ENCODE measurements at regions not wholly inside any gene's neighbourhood (a gene's known extent, or its start where the extent isn't known, plus 50 kb on each side); places are given as distances from the start of the nearest gene placed in this dataset.

- TF ChIP-seq, protein P1, sequence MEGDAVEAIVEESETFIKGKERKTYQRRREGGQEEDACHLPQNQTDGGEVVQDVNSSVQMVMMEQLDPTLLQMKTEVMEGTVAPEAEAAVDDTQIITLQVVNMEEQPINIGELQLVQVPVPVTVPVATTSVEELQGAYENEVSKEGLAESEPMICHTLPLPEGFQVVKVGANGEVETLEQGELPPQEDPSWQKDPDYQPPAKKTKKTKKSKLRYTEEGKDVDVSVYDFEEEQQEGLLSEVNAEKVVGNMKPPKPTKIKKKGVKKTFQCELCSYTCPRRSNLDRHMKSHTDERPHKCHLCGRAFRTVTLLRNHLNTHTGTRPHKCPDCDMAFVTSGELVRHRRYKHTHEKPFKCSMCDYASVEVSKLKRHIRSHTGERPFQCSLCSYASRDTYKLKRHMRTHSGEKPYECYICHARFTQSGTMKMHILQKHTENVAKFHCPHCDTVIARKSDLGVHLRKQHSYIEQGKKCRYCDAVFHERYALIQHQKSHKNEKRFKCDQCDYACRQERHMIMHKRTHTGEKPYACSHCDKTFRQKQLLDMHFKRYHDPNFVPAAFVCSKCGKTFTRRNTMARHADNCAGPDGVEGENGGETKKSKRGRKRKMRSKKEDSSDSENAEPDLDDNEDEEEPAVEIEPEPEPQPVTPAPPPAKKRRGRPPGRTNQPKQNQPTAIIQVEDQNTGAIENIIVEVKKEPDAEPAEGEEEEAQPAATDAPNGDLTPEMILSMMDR (IDR thresholded peaks at IDR 0.05), result no peak
- TF ChIP-seq POLR2A (IDR thresholded peaks at IDR 0.05), result no peak
Measured at GRCh38 chr12:85530456-85530855, 250.4 kb downstream of the ALX1 start.
